VCaP (cell line): ENCODE measurements at regions not wholly inside any gene's neighbourhood (a gene's known extent, or its start where the extent isn't known, plus 50 kb on each side); places are given as distances from the start of the nearest gene placed in this dataset.

Experiments used
- H3K27ac ChIP-seq: fragments of 450-650 bp; 2 replicates; pipeline ENCODE4 v1.5.1; 2017
- CTCF ChIP-seq: fragments of 450-650 bp; conservative IDR thresholded peaks from 2 replicates; pipeline ENCODE4 v1.5.1; 2017; ENCODE audit warnings: mild to moderate bottlenecking, moderate library complexity

GRCh38 chr6:22017766-22018165 is 279.1 kb downstream of the PRL start:
- no peak for TF ChIP-seq CTCF
- H3K27ac ChIP-seq = no peak overlapping the region

GRCh38 chr6:22019857-22020256 is 277.0 kb downstream of the PRL start:
- no peak for TF ChIP-seq CTCF

GRCh38 chr6:22020299-22021003 is 276.4 kb downstream of the PRL start:
- no peak overlapping the region for H3K27ac ChIP-seq
- no peak for TF ChIP-seq CTCF

More at GRCh38 chr6:22019857-22020256, 277.0 kb downstream of the PRL start:
- H3K27ac ChIP-seq = no peak overlapping the region

- TF ChIP-seq CTCF = no peak
- no peak overlapping the region for H3K27ac ChIP-seq
Observed at GRCh38 chr6:22021966-22022365, 274.9 kb downstream of the PRL start.

- H3K27ac ChIP-seq = no peak overlapping the region
- TF ChIP-seq CTCF = no peak
Observed at GRCh38 chr6:22023937-22024336, 272.9 kb downstream of the PRL start.

GRCh38 chr6:22024973-22025467 is 271.8 kb downstream of the PRL start:
- TF ChIP-seq CTCF = no peak
- no peak overlapping the region for H3K27ac ChIP-seq

GRCh38 chr6:22025468-22026163 is 271.2 kb downstream of the PRL start:
- no peak overlapping the region for H3K27ac ChIP-seq
- no peak for TF ChIP-seq CTCF
